Ovary (tissue), 3 donors: ENCODE measurements at regions not wholly inside any gene's neighbourhood (a gene's known extent, or its start where the extent isn't known, plus 50 kb on each side); places are given as distances from the start of the nearest gene placed in this dataset.

Source experiments
- CTCF ChIP-seq, 3 donors: fragments of 450-650 bp in 2 of 3; fragments of 200-600 bp in 1 of 3; IDR thresholded peaks; one replicate each; pipeline versions ENCODE4 v1.5.1 to v1.8.0; 2016 to 2022; ENCODE audit warnings: antibody characterized with exemption in 3 of 3, mild to moderate bottlenecking in 1 of 3
- EP300 ChIP-seq: sonication (generic); formaldehyde crosslinking; IDR thresholded peaks from one replicate; pipeline ENCODE4 v1.6.1; 2017; ENCODE audit warnings: antibody characterized with exemption
- POLR2A ChIP-seq: fragments of 450-650 bp; IDR thresholded peaks from one replicate; pipeline ENCODE4 v1.6.1; 2017; ENCODE audit warnings: antibody characterized with exemption, mild to moderate bottlenecking, moderate library complexity
- donor health status: DM: no; HTN: no; CAD: no.

DNA sequence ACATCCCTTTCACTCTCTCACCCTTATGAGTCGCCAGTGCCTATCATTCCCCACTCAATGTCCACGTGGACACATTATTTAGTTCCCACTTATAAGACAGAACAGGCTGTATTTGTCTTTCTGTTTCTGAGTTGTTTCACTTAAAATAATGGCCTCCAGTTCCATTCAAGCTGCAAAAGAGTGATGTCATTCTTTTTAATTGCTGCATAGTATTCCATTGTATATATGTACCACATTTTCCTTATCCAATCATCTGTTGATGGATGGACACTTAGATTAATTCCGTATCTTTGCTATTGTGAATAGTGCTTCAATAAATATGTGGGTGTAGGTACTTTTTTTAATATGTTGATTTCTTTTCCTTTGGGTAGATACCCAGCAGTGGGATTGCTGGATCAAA is 79.1 kb downstream of the ZNF365 start:
- TF ChIP-seq EP300 (no peak), CTCF (IDR thresholded peaks at IDR 0.05) (no peak), POLR2A (no peak)
